ENCODE measurements at regions not wholly inside any gene's neighbourhood (a gene's known extent, or its start where the extent isn't known, plus 50 kb on each side); places are given as distances from the start of the nearest gene placed in this dataset.

GRCh38 chr16:66166490-66166889, 200.0 kb upstream of the CDH5 start:
- TF ChIP-seq CTCF (IDR thresholded peaks at IDR 0.05; ENCODE audit: poor library complexity) (no peak), EZH2 (IDR thresholded peaks at IDR 0.05; ENCODE audit: borderline replicate concordance) (no peak), EZH2phosphoT487 (IDR thresholded peaks at IDR 0.05; ENCODE audit: low read depth, severe bottlenecking, unreplicated experiment) (no peak)
